CD4-positive, alpha-beta T cell (primary cell): ENCODE measurements at regions not wholly inside any gene's neighbourhood (a gene's known extent, or its start where the extent isn't known, plus 50 kb on each side); places are given as distances from the start of the nearest gene placed in this dataset.

Source experiments
- ATAC-seq: fragments of 200-7000 bp; cut with Tn5 transposase; one replicate; pipeline ENCODE4 v1.10.0; 2022; ENCODE audit warnings: mild to moderate bottlenecking; ENCODE audit not compliant: poor library complexity
- CTCF ChIA-PET: fragments of 350-600 bp; sonication (Branson Sonifier 250); formaldehyde crosslinking; loops from one replicate; lab custom pipeline; 2021; ENCODE audit warnings: antibody characterized with exemption, inconsistent platforms; lab: Charles Lee
- POLR2A ChIA-PET: fragments of 350-600 bp; sonication (Branson Sonifier 250); formaldehyde crosslinking; loops from one replicate; lab custom pipeline; 2021; ENCODE audit warnings: antibody characterized with exemption, inconsistent platforms; lab: Charles Lee
- DNase-seq, 14 experiments: peaks; one replicate each; pipeline ENCODE4 v3.0.0-alpha.2; 2013 to 2020; ENCODE audit warnings: mixed read lengths in 2 of 14
- H3K27ac ChIP-seq, 2 donors: one replicate each; pipeline versions ENCODE4 v1.5.1 to v1.7.0; 2013; ENCODE audit warnings: low read length in 2 of 2, low read depth in 1 of 2, mild to moderate bottlenecking in 1 of 2
- H3K27me3 ChIP-seq, 2 experiments: 1 replicate in 1 of 2; 2 replicates in 1 of 2; pipeline versions ENCODE4 v1.6.1 to v1.7.0; 2013; ENCODE audit warnings: low read length in 2 of 2, control low read depth in 1 of 2, mild to moderate bottlenecking in 1 of 2, moderate library complexity in 1 of 2; ENCODE audit not compliant: insufficient read depth in 2 of 2, control insufficient read depth in 1 of 2
- H3K36me3 ChIP-seq: one replicate; pipeline ENCODE4 v1.6.1; 2013; ENCODE audit warnings: low read length, control low read depth; ENCODE audit not compliant: insufficient read depth
- H3K4me1 ChIP-seq: one replicate; pipeline ENCODE4 v1.6.1; 2013; ENCODE audit warnings: low read length, control low read depth; ENCODE audit not compliant: insufficient read depth
- H3K4me3 ChIP-seq: one replicate; pipeline ENCODE4 v1.5.1; 2013; ENCODE audit warnings: mild to moderate bottlenecking, low read length, moderate library complexity
- H3K9me3 ChIP-seq, 2 experiments: 1 replicate in 1 of 2; 2 replicates in 1 of 2; pipeline versions ENCODE4 v1.6.1 to v1.7.0; 2013; ENCODE audit warnings: low read length in 2 of 2, mild to moderate bottlenecking in 2 of 2, control low read depth in 1 of 2, moderate library complexity in 1 of 2; ENCODE audit not compliant: control insufficient read depth in 1 of 2, insufficient read depth in 1 of 2
- H3K27ac Mint-ChIP-seq: one replicate; pipeline ENCODE4 v1.8.0; 2020; ENCODE audit warnings: mixed read lengths
- H3K27me3 Mint-ChIP-seq: one replicate; pipeline ENCODE4 v1.8.0; 2021; ENCODE audit warnings: mixed read lengths
- H3K36me3 Mint-ChIP-seq: one replicate; pipeline ENCODE4 v1.8.0; 2021; ENCODE audit warnings: low read depth, mixed read lengths
- H3K4me1 Mint-ChIP-seq: one replicate; pipeline ENCODE4 v1.8.0; 2021; ENCODE audit warnings: low read depth, mixed read lengths
- H3K4me3 Mint-ChIP-seq: one replicate; pipeline ENCODE4 v1.8.0; 2020; ENCODE audit warnings: mild to moderate bottlenecking, mixed read lengths
- H3K9me3 Mint-ChIP-seq: one replicate; pipeline ENCODE4 v1.8.0; 2020; ENCODE audit warnings: mixed read lengths
- intact Hi-C, 2 experiments: fragments of 100-400 bp; cut with DNase I in 1 of 2; cut with micrococcal nuclease in 1 of 2; formaldehyde crosslinking; loops; one replicate each; pipeline versions ENCODE4 v1.15.1 to v1.9.0; 2023 to 2025; cut with DNase I, micrococcal nuclease
- TF ChIP-seq, protein P1 (sequence below): fragments of 200-600 bp; IDR thresholded peaks from one replicate; pipeline ENCODE4 v1.8.0; 2022; ENCODE audit warnings: antibody characterized with exemption, mild to moderate bottlenecking

DNA sequence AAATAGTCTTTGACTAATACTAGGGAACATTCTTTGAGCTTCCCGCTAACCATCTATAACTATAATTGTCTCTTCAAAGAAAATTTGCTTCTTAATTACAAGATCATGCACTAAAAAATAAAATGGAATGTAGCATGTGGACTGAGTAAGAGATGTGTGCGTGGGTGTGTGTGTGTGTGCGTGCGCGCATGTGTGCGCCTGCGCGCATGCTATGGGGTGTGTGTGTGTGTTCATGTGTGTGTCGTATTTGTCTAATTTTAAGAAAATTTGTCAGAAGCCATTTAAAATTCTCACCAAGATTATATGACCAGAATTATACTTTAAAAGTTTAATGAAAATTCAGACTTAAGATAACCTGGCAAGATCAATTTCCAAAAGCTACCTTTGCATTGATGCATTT is 593.0 kb downstream of the ACTL7B start:
- no peaks in the 10 kb centered on the region for H3K4me1 Mint-ChIP-seq
- TF ChIP-seq, protein P1, sequence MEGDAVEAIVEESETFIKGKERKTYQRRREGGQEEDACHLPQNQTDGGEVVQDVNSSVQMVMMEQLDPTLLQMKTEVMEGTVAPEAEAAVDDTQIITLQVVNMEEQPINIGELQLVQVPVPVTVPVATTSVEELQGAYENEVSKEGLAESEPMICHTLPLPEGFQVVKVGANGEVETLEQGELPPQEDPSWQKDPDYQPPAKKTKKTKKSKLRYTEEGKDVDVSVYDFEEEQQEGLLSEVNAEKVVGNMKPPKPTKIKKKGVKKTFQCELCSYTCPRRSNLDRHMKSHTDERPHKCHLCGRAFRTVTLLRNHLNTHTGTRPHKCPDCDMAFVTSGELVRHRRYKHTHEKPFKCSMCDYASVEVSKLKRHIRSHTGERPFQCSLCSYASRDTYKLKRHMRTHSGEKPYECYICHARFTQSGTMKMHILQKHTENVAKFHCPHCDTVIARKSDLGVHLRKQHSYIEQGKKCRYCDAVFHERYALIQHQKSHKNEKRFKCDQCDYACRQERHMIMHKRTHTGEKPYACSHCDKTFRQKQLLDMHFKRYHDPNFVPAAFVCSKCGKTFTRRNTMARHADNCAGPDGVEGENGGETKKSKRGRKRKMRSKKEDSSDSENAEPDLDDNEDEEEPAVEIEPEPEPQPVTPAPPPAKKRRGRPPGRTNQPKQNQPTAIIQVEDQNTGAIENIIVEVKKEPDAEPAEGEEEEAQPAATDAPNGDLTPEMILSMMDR, result no peak
- CTCF ChIA-PET, result no interaction called here
- no peaks in the 10 kb centered on the region for H3K9me3 Mint-ChIP-seq
- no peak for ATAC-seq
- Histone ChIP-seq H3K9me3 (no peaks in the 10 kb centered on the region), H3K36me3 (no peaks in the 10 kb centered on the region), H3K27me3 (no peaks in the 10 kb centered on the region), H3K4me1 (no peaks in the 10 kb centered on the region), H3K27ac (no peak overlapping the region), H3K4me3 (no peak overlapping the region)
- no peaks in the 10 kb centered on the region for H3K36me3 Mint-ChIP-seq
- intact Hi-C loops, result no loop called here
- H3K27me3 Mint-ChIP-seq, result no peaks in the 10 kb centered on the region
- no peak overlapping the region for H3K4me3 Mint-ChIP-seq
- no peak overlapping the region for H3K27ac Mint-ChIP-seq
- POLR2A ChIA-PET, result no interaction called here
- no peak for DNase-seq

DNA sequence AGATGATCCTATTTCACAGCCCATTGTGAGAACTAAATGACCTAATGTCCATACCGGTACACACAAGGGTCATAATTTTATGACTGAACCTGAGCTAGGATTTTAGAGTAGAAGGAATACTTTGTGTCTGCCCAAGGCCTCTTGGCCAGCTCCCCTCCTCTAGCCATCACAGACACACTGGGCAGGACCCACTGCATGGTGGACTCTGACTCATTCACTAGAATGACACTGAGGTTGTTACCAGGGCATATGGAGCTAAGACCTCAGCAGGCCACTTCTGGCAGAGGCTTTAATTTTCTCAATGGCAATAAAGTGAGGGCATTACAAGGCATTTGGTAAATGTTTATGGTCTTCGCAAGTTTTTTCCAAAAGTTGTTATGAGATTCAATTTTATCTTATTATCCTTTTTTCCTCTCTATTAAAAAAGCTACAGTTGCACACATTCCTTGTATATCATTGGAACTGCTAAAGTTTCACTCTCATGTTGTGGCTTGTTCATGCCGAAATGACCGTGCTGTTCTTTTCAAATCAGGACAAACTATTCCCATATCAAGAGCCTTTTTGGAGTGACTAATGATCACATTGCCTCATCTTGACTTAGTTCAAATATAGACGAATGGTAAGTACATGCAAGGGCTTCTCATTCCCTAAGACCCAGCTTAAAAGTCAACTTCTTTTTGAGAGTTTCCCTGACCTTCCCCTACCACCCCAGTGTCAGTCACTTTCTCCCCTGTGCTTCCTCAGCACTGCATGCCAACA is 595.7 kb downstream of the ACTL7B start:
- Histone ChIP-seq H3K27me3 (no peaks in the 10 kb centered on the region), H3K4me1 (no peaks in the 10 kb centered on the region), H3K36me3 (no peaks in the 10 kb centered on the region), H3K9me3 (no peaks in the 10 kb centered on the region), H3K27ac (no peak overlapping the region), H3K4me3 (no peak overlapping the region)
- Mint-ChIP-seq H3K9me3 (no peaks in the 10 kb centered on the region), H3K4me1 (no peaks in the 10 kb centered on the region), H3K36me3 (no peaks in the 10 kb centered on the region), H3K4me3 (no peak overlapping the region), H3K27ac (no peak overlapping the region), H3K27me3 (no peaks in the 10 kb centered on the region)
- DNase-seq, result no peak
- POLR2A ChIA-PET, result no interaction called here
- no peak for ATAC-seq
- TF ChIP-seq, protein P1, result no peak
- CTCF ChIA-PET, result no interaction called here
- intact Hi-C loops, result no loop called here

DNA sequence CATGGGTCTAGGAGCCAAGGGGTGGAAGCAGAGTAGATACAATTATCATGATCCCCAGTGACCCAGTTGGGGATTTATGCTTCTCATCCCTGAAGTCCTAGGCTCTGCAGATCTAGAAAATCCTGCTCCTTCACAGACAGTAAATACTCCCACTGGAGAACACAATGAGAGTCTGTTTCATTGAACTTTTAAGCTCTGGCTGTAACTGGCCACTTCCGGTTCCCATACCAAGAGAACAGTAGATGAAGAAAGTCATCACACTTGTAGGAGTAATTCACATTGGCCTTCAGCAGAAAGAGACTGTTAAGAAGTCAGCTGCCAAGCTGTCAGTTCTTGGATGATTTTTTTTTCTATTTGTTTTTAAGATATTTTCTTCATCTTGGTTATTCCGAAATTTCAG is 597.1 kb downstream of the ACTL7B start:
- no peak overlapping the region for H3K27ac Mint-ChIP-seq
- no peak for DNase-seq
- H3K36me3 Mint-ChIP-seq, result no peaks in the 10 kb centered on the region
- ChIA-PET CTCF (no interaction called here), POLR2A (no interaction called here)
- H3K9me3 Mint-ChIP-seq, result no peaks in the 10 kb centered on the region
- TF ChIP-seq, protein P1, result no peak
- no peaks in the 10 kb centered on the region for H3K4me1 Mint-ChIP-seq
- H3K9me3 ChIP-seq, result no peaks in the 10 kb centered on the region
- no peaks in the 10 kb centered on the region for H3K4me1 ChIP-seq
- no peaks in the 10 kb centered on the region for H3K27me3 Mint-ChIP-seq
- no peak overlapping the region for H3K4me3 ChIP-seq
- no peaks in the 10 kb centered on the region for H3K36me3 ChIP-seq
- no peak for ATAC-seq
- no peaks in the 10 kb centered on the region for H3K27me3 ChIP-seq
- H3K4me3 Mint-ChIP-seq, result no peak overlapping the region
- H3K27ac ChIP-seq, result no peak overlapping the region
- intact Hi-C loops, result no loop called here
